HepG2 (cell line): ENCODE measurements at regions not wholly inside any gene's neighbourhood (a gene's known extent, or its start where the extent isn't known, plus 50 kb on each side); places are given as distances from the start of the nearest gene placed in this dataset.

ENCODE experiments used
- ATAC-seq: fragments of 200-7000 bp; cut with Tn5 transposase; 3 replicates; pipeline ENCODE4 v1.9.1; 2020; ENCODE audit warnings: mild to moderate bottlenecking, moderate library complexity
- BruUV-seq: library from RNA; stranded (reverse); fragments of 400-500 nt; replicated peaks from 2 replicates; lab custom pipeline; 2021; lab: Mats Ljungman, UMichigan
- CTCF ChIA-PET: fragments of 300-600 bp; formaldehyde crosslinking; extraction: SDS; loops from one replicate; lab custom pipeline; 2021; ENCODE audit warnings: low total read pairs, inconsistent platforms, low intra/inter-chr PET ratio; lab: Yijun Ruan, JAX
- POLR2A ChIA-PET: fragments of 350-600 bp; sonication (Branson Sonifier 250); formaldehyde crosslinking; loops from one replicate; lab custom pipeline; 2020; ENCODE audit warnings: antibody characterized with exemption, inconsistent platforms; lab: Yijun Ruan, JAX
- DNase-seq: peaks from one replicate; pipeline ENCODE4 v3.0.0-alpha.2; 2015; ENCODE audit warnings: low spot score
- FAIRE-seq: peaks from 3 replicates; lab custom pipeline; 2011; peaks lifted over from hg19 to GRCh38; lab: Jason Lieb, UNC
- H2AFZ ChIP-seq: one replicate; pipeline ENCODE4 v1.6.1; 2011; ENCODE audit warnings: low read length, inconsistent platforms
- H3K27ac ChIP-seq: fragments of 300-600 bp; 3 replicates; pipeline ENCODE4 v1.8.0; 2011; ENCODE audit warnings: mixed run types, mild to moderate bottlenecking, mixed read lengths, low read length, inconsistent platforms; ENCODE audit not compliant: insufficient read depth; ENCODE audit errors: extremely low read length
- H3K27me3 ChIP-seq, 2 experiments: fragments of 200-600 bp in 1 of 2; 2 replicates in 1 of 2; 3 replicates in 1 of 2; pipeline versions ENCODE4 v1.6.0 to v1.8.0; 2011; ENCODE audit warnings: low read length in 2 of 2, mild to moderate bottlenecking in 2 of 2, moderate library complexity in 2 of 2, inconsistent platforms in 1 of 2; ENCODE audit not compliant: insufficient read depth in 2 of 2, control insufficient read depth in 1 of 2
- H3K36me3 ChIP-seq, 2 experiments: fragments of 200-600 bp in 1 of 2; replicated peaks in 1 of 2; 2 replicates in 1 of 2; 3 replicates in 1 of 2; pipeline versions ENCODE4 v1.5.1 to v1.8.0; 2011; ENCODE audit warnings: low read length in 2 of 2, inconsistent platforms in 1 of 2; ENCODE audit not compliant: insufficient read depth in 2 of 2, control insufficient read depth in 1 of 2
- H3K4me1 ChIP-seq: 2 replicates; pipeline ENCODE4 v1.5.1; 2012; ENCODE audit warnings: low read length, inconsistent platforms; ENCODE audit not compliant: insufficient read depth
- H3K4me2 ChIP-seq: 2 replicates; pipeline ENCODE4 v1.6.0; 2011; ENCODE audit warnings: low read depth, low read length, inconsistent platforms
- H3K4me3 ChIP-seq, 3 experiments: fragments of 200-600 bp in 1 of 3; sonication (generic), shearing (Covaris generic) in 1 of 3; replicated peaks in 1 of 3; 2 replicates each; pipeline ENCODE4 v1.5.1; 2011 to 2016; ENCODE audit warnings: low read length in 3 of 3, inconsistent platforms in 2 of 3, low read depth in 2 of 3, mild to moderate bottlenecking in 2 of 3, control low read depth in 1 of 3, mixed read lengths in 1 of 3; ENCODE audit not compliant: insufficient read depth in 1 of 3
- H3K79me2 ChIP-seq: one replicate; pipeline ENCODE4 v1.6.1; 2011; ENCODE audit warnings: low read length, inconsistent platforms; ENCODE audit not compliant: insufficient read depth
- H3K9ac ChIP-seq: 2 replicates; pipeline ENCODE4 v1.6.0; 2011; ENCODE audit warnings: mild to moderate bottlenecking, low read depth, low read length, inconsistent platforms; ENCODE audit not compliant: insufficient read depth
- H3K9me3 ChIP-seq: 2 replicates; pipeline ENCODE4 v1.5.1; 2012; ENCODE audit warnings: mild to moderate bottlenecking, low read length
- H4K20me1 ChIP-seq: 2 replicates; pipeline ENCODE4 v1.6.0; 2011; ENCODE audit warnings: inconsistent platforms, mild to moderate bottlenecking, low read length, moderate library complexity; ENCODE audit not compliant: insufficient read depth
- ARNTL ChIP-seq: sonication (generic); formaldehyde crosslinking; IDR thresholded peaks from 2 replicates; pipeline ENCODE4 v1.4.0; 2020; ENCODE audit warnings: mild to moderate bottlenecking, missing genetic modification reagents
- ATF1 ChIP-seq: IDR thresholded peaks from 2 replicates; pipeline ENCODE4 v1.6.1; 2016; ENCODE audit warnings: mild to moderate bottlenecking, control low read depth
- EED ChIP-seq: sonication (generic); formaldehyde crosslinking; IDR thresholded peaks from 2 replicates; pipeline ENCODE4 v1.5.0; 2020; ENCODE audit warnings: mild to moderate bottlenecking, missing genetic modification reagents
- HOXD1 ChIP-seq: sonication (generic); formaldehyde crosslinking; IDR thresholded peaks from 2 replicates; pipeline ENCODE4 v1.5.0; 2020; ENCODE audit warnings: missing genetic modification reagents
- KDM5A ChIP-seq: fragments of 200-600 bp; sonication (generic); IDR thresholded peaks from 2 replicates; pipeline ENCODE4 v1.7.0; 2018; ENCODE audit warnings: antibody characterized with exemption, mild to moderate bottlenecking, low read length, borderline replicate concordance
- MED8 ChIP-seq: sonication (generic); formaldehyde crosslinking; IDR thresholded peaks from 2 replicates; pipeline ENCODE4 v1.8.1; 2023; ENCODE audit warnings: mild to moderate bottlenecking, missing genetic modification reagents; ENCODE audit not compliant: insufficient replicate concordance
- MXI1 ChIP-seq: IDR thresholded peaks from 3 replicates; pipeline ENCODE4 v1.6.1; 2012; ENCODE audit warnings: low read depth, low read length, inconsistent platforms, borderline replicate concordance
- NPAS2 ChIP-seq: sonication (generic); formaldehyde crosslinking; IDR thresholded peaks from 2 replicates; pipeline ENCODE4 v1.8.0; 2022; ENCODE audit warnings: mild to moderate bottlenecking, missing genetic modification reagents, borderline replicate concordance
- NR2F1 ChIP-seq, 2 experiments: fragments of 450-650 bp in 1 of 2; formaldehyde crosslinking in 1 of 2; IDR thresholded peaks; 2 replicates each; pipeline versions ENCODE4 v1.5.0 to v1.6.1; 2016 to 2020; ENCODE audit warnings: mild to moderate bottlenecking in 1 of 2, missing compliant biosample characterization in 1 of 2, missing genetic modification reagents in 1 of 2, moderate library complexity in 1 of 2
- NR3C1 ChIP-seq: sonication (generic); formaldehyde crosslinking; IDR thresholded peaks from 2 replicates; pipeline ENCODE4 v1.4.0; 2020; ENCODE audit warnings: missing genetic modification reagents
- SP140L ChIP-seq: sonication (generic); formaldehyde crosslinking; IDR thresholded peaks from 2 replicates; pipeline ENCODE4 v1.4.0; 2020; ENCODE audit warnings: missing genetic modification reagents, borderline replicate concordance
- STAT5B ChIP-seq: sonication (generic); formaldehyde crosslinking; IDR thresholded peaks from 2 replicates; pipeline ENCODE4 v1.4.0; 2020; ENCODE audit warnings: missing genetic modification reagents
- ZKSCAN5 ChIP-seq: sonication (generic); formaldehyde crosslinking; IDR thresholded peaks from 2 replicates; pipeline ENCODE4 v1.5.1; 2020; ENCODE audit warnings: mild to moderate bottlenecking, missing genetic modification reagents
- ZNF12 ChIP-seq: sonication (generic); formaldehyde crosslinking; IDR thresholded peaks from 2 replicates; pipeline ENCODE4 v1.5.0; 2020; ENCODE audit warnings: missing genetic modification reagents
- ZNF160 ChIP-seq: sonication (generic); formaldehyde crosslinking; IDR thresholded peaks from 2 replicates; pipeline ENCODE4 v1.8.0; 2022; ENCODE audit warnings: mild to moderate bottlenecking, inconsistent platforms, missing genetic modification reagents
- ZNF263 ChIP-seq: sonication (generic); formaldehyde crosslinking; IDR thresholded peaks from 2 replicates; pipeline ENCODE4 v1.4.0; 2020; ENCODE audit warnings: missing genetic modification reagents
- ZNF777 ChIP-seq: sonication (generic); formaldehyde crosslinking; IDR thresholded peaks from 2 replicates; pipeline ENCODE4 v1.4.0; 2020; ENCODE audit warnings: missing genetic modification reagents
- in situ Hi-C: cut with HindIII; loops from 2 replicates; pipeline ENCODE4 v1.10.0; 2017; ENCODE audit warnings: low pct_unique_long_range_greater_than_20kb; ENCODE audit not compliant: extremely low pct_ligation_motif_present
- intact Hi-C: fragments of 100-400 bp; cut with micrococcal nuclease; formaldehyde crosslinking; loops from one replicate; pipeline ENCODE4 v1.10.0; 2022; ENCODE audit not compliant: unreplicated experiment
- TF ChIP-seq, protein P1 (sequence below): sonication (generic); formaldehyde crosslinking; IDR thresholded peaks from 2 replicates; pipeline ENCODE4 v1.8.1; 2023; ENCODE audit warnings: mild to moderate bottlenecking, inconsistent platforms, moderate library complexity, missing genetic modification reagents, borderline replicate concordance
- TF ChIP-seq, protein P2 (sequence below): sonication (generic); formaldehyde crosslinking; IDR thresholded peaks from 2 replicates; pipeline ENCODE4 v1.4.0; 2020; ENCODE audit warnings: missing genetic modification reagents

DNA sequence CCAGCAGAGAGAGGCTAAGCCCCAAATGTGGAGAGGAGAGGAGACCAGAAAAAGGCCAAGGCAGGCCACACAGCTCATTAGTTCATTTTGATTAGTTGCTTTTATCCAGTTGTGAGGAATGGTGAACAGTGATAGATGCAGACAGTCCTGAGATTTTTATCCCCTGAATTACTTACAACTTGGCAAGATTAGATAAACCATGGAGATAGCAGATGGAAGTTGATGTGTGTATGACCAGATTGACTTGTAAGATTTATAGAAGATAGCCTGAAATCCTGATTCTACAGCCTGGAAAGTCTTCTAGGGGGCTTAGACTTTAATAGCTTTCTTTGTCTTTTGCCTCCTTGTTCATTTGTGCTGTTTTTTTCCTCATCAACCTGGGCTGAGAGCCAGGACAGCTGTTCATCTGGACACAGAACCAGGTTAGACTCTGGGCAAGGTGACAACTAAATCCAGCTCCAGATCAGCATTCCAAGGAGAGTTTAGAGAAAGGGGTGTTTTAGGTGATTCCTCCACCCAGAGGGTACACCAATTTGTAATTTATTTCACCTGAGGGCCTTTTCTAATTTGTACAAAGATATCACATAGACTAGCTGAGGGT lies 215.5 kb downstream of the SPATA18 start:
- Histone ChIP-seq H3K27me3 (no peaks in the 10 kb centered on the region), H3K79me2 (no peaks in the 10 kb centered on the region), H3K4me2 (no peak overlapping the region), H2AFZ (no peak overlapping the region), H3K4me1 (no peaks in the 10 kb centered on the region), H3K9me3 (peaks cover 2% of the 10 kb centered on the region; the same call in 1 of the 2 replicates), H3K36me3 (no peaks in the 10 kb centered on the region), H3K4me3 (no peak overlapping the region), H3K27ac (no peak overlapping the region), H4K20me1 (no peaks in the 10 kb centered on the region), H3K9ac (no peak overlapping the region)
- BruUV-seq, result no TSS peak
- DNase-seq, result no peak
- FAIRE-seq, result no peak
- ChIA-PET CTCF (no interaction called here), POLR2A (no interaction called here)
- no peak for TF ChIP-seq NR2F1 (CRISPR knock-in tag; IDR thresholded peaks at IDR 0.05)
- TF ChIP-seq NR3C1, result no peak
- TF ChIP-seq, protein P1, sequence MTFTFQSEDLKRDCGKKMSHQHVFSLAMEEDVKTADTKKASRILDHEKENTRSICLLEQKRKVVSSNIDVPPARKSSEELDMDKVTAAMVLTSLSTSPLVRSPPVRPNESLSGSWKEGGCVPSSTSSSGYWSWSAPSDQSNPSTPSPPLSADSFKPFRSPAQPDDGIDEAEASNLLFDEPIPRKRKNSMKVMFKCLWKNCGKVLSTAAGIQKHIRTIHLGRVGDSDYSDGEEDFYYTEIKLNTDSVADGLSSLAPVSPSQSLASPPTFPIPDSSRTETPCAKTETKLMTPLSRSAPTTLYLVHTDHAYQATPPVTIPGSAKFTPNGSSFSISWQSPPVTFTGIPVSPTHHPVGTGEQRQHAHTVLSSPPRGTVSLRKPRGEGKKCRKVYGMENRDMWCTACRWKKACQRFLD (CRISPR knock-in tag), result no peak
- TF ChIP-seq STAT5B (CRISPR knock-in tag), result no peak
- TF ChIP-seq ZKSCAN5 (CRISPR knock-in tag), result no peak
- TF ChIP-seq EED (CRISPR knock-in tag), result no peak
- TF ChIP-seq NPAS2 (CRISPR knock-in tag), result no peak
- TF ChIP-seq SP140L (CRISPR knock-in tag), result no peak
- ATAC-seq, result no peak
- intact Hi-C loops (no loop called here), in situ Hi-C loops (no loop called here)

DNA sequence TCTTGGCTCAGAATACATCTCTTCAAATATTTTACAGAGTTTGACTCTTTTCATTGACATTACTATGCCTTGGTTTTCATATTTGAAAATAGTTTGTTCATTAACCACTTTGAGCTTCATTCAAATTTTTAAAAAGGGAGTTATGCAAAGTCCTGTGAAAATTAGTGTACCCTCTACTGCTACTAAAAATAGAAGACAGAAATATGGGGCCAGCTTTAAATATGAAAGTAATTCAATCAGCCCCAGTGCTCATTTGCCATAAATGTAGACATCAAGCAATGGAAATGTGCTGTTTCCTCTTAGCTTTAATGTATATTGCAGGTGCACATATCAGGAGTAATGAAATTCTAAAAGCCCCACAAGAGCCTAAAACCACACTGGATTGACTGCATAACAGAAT lies 218.7 kb downstream of the SPATA18 start:
- no peaks in the 10 kb centered on the region for H3K36me3 ChIP-seq
- CTCF ChIA-PET, result no interaction called here
- no TSS peak for BruUV-seq
- H3K4me2 ChIP-seq, result no peak overlapping the region
- intact Hi-C loops, result no loop called here
- ATAC-seq, result no peak
- no peaks in the 10 kb centered on the region for H4K20me1 ChIP-seq
- POLR2A ChIA-PET, result no interaction called here
- no peak overlapping the region for H3K27ac ChIP-seq
- no peak overlapping the region for H3K9ac ChIP-seq
- FAIRE-seq, result no peak
- no peaks in the 10 kb centered on the region for H3K79me2 ChIP-seq
- in situ Hi-C loops, result no loop called here
- DNase-seq, result no peak
- no peaks in the 10 kb centered on the region for H3K27me3 ChIP-seq
- H2AFZ ChIP-seq, result no peak overlapping the region
- H3K4me3 ChIP-seq, result no peak overlapping the region
- peaks cover 8% of the 10 kb centered on the region; the same call in 1 of the 2 replicates for H3K9me3 ChIP-seq
- no peaks in the 10 kb centered on the region for H3K4me1 ChIP-seq
- no peak for TF ChIP-seq KDM5A
- TF ChIP-seq ZNF160 (CRISPR knock-in tag), result no peak
- TF ChIP-seq MXI1, result no peak
- no peak for TF ChIP-seq MED8 (CRISPR knock-in tag)
- no peak for TF ChIP-seq ZKSCAN5 (CRISPR knock-in tag)
- no peak for TF ChIP-seq ATF1
- no peak for TF ChIP-seq ZNF12 (CRISPR knock-in tag)
- no peak for TF ChIP-seq ZNF777
- TF ChIP-seq ZNF263 (CRISPR knock-in tag), result no peak
- TF ChIP-seq, protein P2, sequence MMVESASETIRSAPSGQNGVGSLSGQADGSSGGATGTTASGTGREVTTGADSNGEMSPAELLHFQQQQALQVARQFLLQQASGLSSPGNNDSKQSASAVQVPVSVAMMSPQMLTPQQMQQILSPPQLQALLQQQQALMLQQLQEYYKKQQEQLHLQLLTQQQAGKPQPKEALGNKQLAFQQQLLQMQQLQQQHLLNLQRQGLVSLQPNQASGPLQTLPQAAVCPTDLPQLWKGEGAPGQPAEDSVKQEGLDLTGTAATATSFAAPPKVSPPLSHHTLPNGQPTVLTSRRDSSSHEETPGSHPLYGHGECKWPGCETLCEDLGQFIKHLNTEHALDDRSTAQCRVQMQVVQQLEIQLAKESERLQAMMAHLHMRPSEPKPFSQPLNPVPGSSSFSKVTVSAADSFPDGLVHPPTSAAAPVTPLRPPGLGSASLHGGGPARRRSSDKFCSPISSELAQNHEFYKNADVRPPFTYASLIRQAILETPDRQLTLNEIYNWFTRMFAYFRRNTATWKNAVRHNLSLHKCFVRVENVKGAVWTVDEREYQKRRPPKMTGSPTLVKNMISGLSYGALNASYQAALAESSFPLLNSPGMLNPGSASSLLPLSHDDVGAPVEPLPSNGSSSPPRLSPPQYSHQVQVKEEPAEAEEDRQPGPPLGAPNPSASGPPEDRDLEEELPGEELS (CRISPR knock-in tag), result no peak
- TF ChIP-seq HOXD1 (CRISPR knock-in tag), result no peak
- TF ChIP-seq ARNTL, result no peak
